HEK293 (cell line): ENCODE measurements at regions not wholly inside any gene's neighbourhood (a gene's known extent, or its start where the extent isn't known, plus 50 kb on each side); places are given as distances from the start of the nearest gene placed in this dataset.

ENCODE experiments used
- CTCF ChIA-PET: fragments of 350-600 bp; formaldehyde crosslinking; extraction: SDS; loops from one replicate; lab custom pipeline; 2021; ENCODE audit warnings: antibody characterized with exemption; lab: Yijun Ruan, JAX
- POLR2A ChIA-PET: fragments of 300-600 bp; formaldehyde crosslinking; extraction: SDS; loops from one replicate; lab custom pipeline; 2020; ENCODE audit warnings: antibody characterized with exemption, inconsistent platforms; lab: Yijun Ruan, JAX
- H3K27ac ChIP-seq: fragments of 200-500 bp; sonication (Bioruptor generic); 2 replicates; pipeline ENCODE4 v1.5.1; 2014; ENCODE audit warnings: low read depth, low read length, control low read depth, inconsistent platforms; ENCODE audit errors: extremely low read depth
- H3K36me3 ChIP-seq, 2 experiments: fragments of 200-500 bp in 1 of 2; sonication (Bioruptor generic) in 1 of 2; 1 replicate in 1 of 2; 2 replicates in 1 of 2; pipeline ENCODE4 v1.5.1; 2014 to 2017; ENCODE audit warnings: inconsistent platforms in 2 of 2, low read length in 2 of 2; ENCODE audit not compliant: control insufficient read depth in 2 of 2, insufficient read depth in 1 of 2
- H3K4me1 ChIP-seq: fragments of 200-500 bp; sonication (Bioruptor generic); 2 replicates; pipeline ENCODE4 v1.5.1; 2014; ENCODE audit warnings: mild to moderate bottlenecking, low read length, inconsistent platforms; ENCODE audit not compliant: control insufficient read depth, insufficient read depth
- H3K4me3 ChIP-seq: 2 replicates; pipeline ENCODE4 v1.5.1; 2011; ENCODE audit warnings: low read depth, mild to moderate bottlenecking, control low read depth, low read length, moderate library complexity
- H3K9me3 ChIP-seq: fragments of 200-500 bp; sonication (Bioruptor generic); 2 replicates; pipeline ENCODE4 v1.5.1; 2014; ENCODE audit warnings: low read depth, low read length, inconsistent platforms; ENCODE audit not compliant: control insufficient read depth, insufficient read depth
- HOXD13 ChIP-seq: sonication (generic); formaldehyde crosslinking; IDR thresholded peaks from 2 replicates; pipeline ENCODE4 v1.8.0; 2022; ENCODE audit warnings: missing genetic modification reagents, borderline replicate concordance
- KLF8 ChIP-seq: fragments of 450-650 bp; formaldehyde crosslinking; IDR thresholded peaks from 2 replicates; pipeline ENCODE4 v1.5.1; 2016; ENCODE audit warnings: missing biosample characterization, missing genetic modification characterization
- MEIS1 ChIP-seq: sonication (generic); formaldehyde crosslinking; IDR thresholded peaks from 2 replicates; pipeline ENCODE4 v1.8.1; 2022; ENCODE audit warnings: missing genetic modification reagents, mild to moderate bottlenecking, borderline replicate concordance
- OSR2 ChIP-seq: fragments of 450-650 bp; formaldehyde crosslinking; IDR thresholded peaks from 2 replicates; pipeline ENCODE4 v1.5.1; 2016; ENCODE audit warnings: missing biosample characterization, missing genetic modification characterization
- PBX3 ChIP-seq: sonication (generic); formaldehyde crosslinking; IDR thresholded peaks from 2 replicates; pipeline ENCODE4 v1.8.1; 2022; ENCODE audit warnings: mild to moderate bottlenecking, moderate library complexity, missing genetic modification reagents
- PRDM2 ChIP-seq: fragments of 450-650 bp; formaldehyde crosslinking; IDR thresholded peaks from 2 replicates; pipeline ENCODE4 v1.5.1; 2016; ENCODE audit warnings: missing biosample characterization, missing genetic modification characterization, borderline replicate concordance
- SCRT2 ChIP-seq: fragments of 450-650 bp; formaldehyde crosslinking; IDR thresholded peaks from 2 replicates; pipeline ENCODE4 v1.5.1; 2016; ENCODE audit warnings: missing biosample characterization, missing genetic modification characterization
- ZBTB20 ChIP-seq: fragments of 450-650 bp; formaldehyde crosslinking; IDR thresholded peaks from 2 replicates; pipeline ENCODE4 v1.5.1; 2016; ENCODE audit warnings: missing biosample characterization, missing genetic modification characterization
- ZFHX2 ChIP-seq: fragments of 450-650 bp; formaldehyde crosslinking; conservative IDR thresholded peaks from 2 replicates; pipeline ENCODE4 v1.5.1; 2016; ENCODE audit warnings: missing biosample characterization, missing genetic modification characterization
- ZNF112 ChIP-seq: fragments of 450-650 bp; formaldehyde crosslinking; IDR thresholded peaks from 2 replicates; pipeline ENCODE4 v1.5.0; 2017; ENCODE audit warnings: missing biosample characterization, missing genetic modification characterization
- ZNF133 ChIP-seq: fragments of 450-650 bp; formaldehyde crosslinking; IDR thresholded peaks from 2 replicates; pipeline ENCODE4 v1.5.1; 2016; ENCODE audit warnings: missing biosample characterization, missing genetic modification characterization
- ZNF138 ChIP-seq: fragments of 450-650 bp; formaldehyde crosslinking; IDR thresholded peaks from 2 replicates; pipeline ENCODE4 v1.5.1; 2016; ENCODE audit warnings: missing biosample characterization, missing genetic modification characterization, borderline replicate concordance
- ZNF174 ChIP-seq: fragments of 450-650 bp; formaldehyde crosslinking; IDR thresholded peaks from 2 replicates; pipeline ENCODE4 v1.5.0; 2017; ENCODE audit warnings: missing biosample characterization, mild to moderate bottlenecking, missing genetic modification characterization
- ZNF214 ChIP-seq: fragments of 450-650 bp; formaldehyde crosslinking; IDR thresholded peaks from 2 replicates; pipeline ENCODE4 v1.5.1; 2017; ENCODE audit warnings: missing biosample characterization, mild to moderate bottlenecking, missing genetic modification characterization, borderline replicate concordance
- ZNF221 ChIP-seq: fragments of 450-650 bp; formaldehyde crosslinking; IDR thresholded peaks from 2 replicates; pipeline ENCODE4 v1.5.1; 2017; ENCODE audit warnings: missing biosample characterization, missing genetic modification characterization, borderline replicate concordance
- ZNF292 ChIP-seq: fragments of 450-650 bp; formaldehyde crosslinking; IDR thresholded peaks from 2 replicates; pipeline ENCODE4 v1.5.1; 2016; ENCODE audit warnings: low read depth, missing biosample characterization, missing genetic modification characterization, borderline replicate concordance
- ZNF341 ChIP-seq: fragments of 450-650 bp; formaldehyde crosslinking; IDR thresholded peaks from 2 replicates; pipeline ENCODE4; 2016; ENCODE audit warnings: low read depth, missing biosample characterization, missing genetic modification characterization
- ZNF366 ChIP-seq: fragments of 450-650 bp; formaldehyde crosslinking; conservative IDR thresholded peaks from 2 replicates; pipeline ENCODE4 v1.5.1; 2016; ENCODE audit warnings: missing biosample characterization, missing genetic modification characterization
- ZNF510 ChIP-seq: fragments of 450-650 bp; formaldehyde crosslinking; IDR thresholded peaks from 2 replicates; pipeline ENCODE4 v1.5.1; 2018; ENCODE audit warnings: mild to moderate bottlenecking, missing genetic modification characterization, missing biosample characterization; ENCODE audit not compliant: insufficient replicate concordance
- ZNF514 ChIP-seq: fragments of 450-650 bp; formaldehyde crosslinking; IDR thresholded peaks from 2 replicates; pipeline ENCODE4 v1.5.1; 2016; ENCODE audit warnings: missing biosample characterization, missing genetic modification characterization
- ZNF555 ChIP-seq: fragments of 450-650 bp; formaldehyde crosslinking; conservative IDR thresholded peaks from 2 replicates; pipeline ENCODE4 v1.5.1; 2017; ENCODE audit warnings: missing biosample characterization, mild to moderate bottlenecking, missing genetic modification characterization, inconsistent platforms
- ZNF571 ChIP-seq: fragments of 450-650 bp; formaldehyde crosslinking; IDR thresholded peaks from 2 replicates; pipeline ENCODE4 v1.5.0; 2017; ENCODE audit warnings: missing biosample characterization, missing genetic modification characterization
- ZNF600 ChIP-seq: fragments of 450-650 bp; formaldehyde crosslinking; IDR thresholded peaks from 2 replicates; pipeline ENCODE4 v1.5.1; 2016; ENCODE audit warnings: missing biosample characterization, missing genetic modification characterization
- ZNF624 ChIP-seq: fragments of 450-650 bp; formaldehyde crosslinking; IDR thresholded peaks from 2 replicates; pipeline ENCODE4 v1.5.1; 2017; ENCODE audit warnings: missing biosample characterization, missing genetic modification characterization
- ZNF704 ChIP-seq: fragments of 450-650 bp; formaldehyde crosslinking; IDR thresholded peaks from 2 replicates; pipeline ENCODE4 v1.5.1; 2016; ENCODE audit warnings: missing biosample characterization, missing genetic modification characterization
- ZNF792 ChIP-seq: fragments of 450-650 bp; formaldehyde crosslinking; IDR thresholded peaks from 2 replicates; pipeline ENCODE4 v1.5.1; 2016; ENCODE audit warnings: missing biosample characterization, missing genetic modification characterization
- ZSCAN30 ChIP-seq: fragments of 450-650 bp; IDR thresholded peaks from 2 replicates; pipeline ENCODE4 v1.5.1; 2018; ENCODE audit warnings: missing biosample characterization, mild to moderate bottlenecking, missing genetic modification characterization, moderate library complexity
- TF ChIP-seq, protein P1 (sequence below): fragments of 450-650 bp; formaldehyde crosslinking; IDR thresholded peaks from 2 replicates; pipeline ENCODE4 v1.5.1; 2016; ENCODE audit warnings: missing biosample characterization, missing genetic modification characterization, borderline replicate concordance

DNA sequence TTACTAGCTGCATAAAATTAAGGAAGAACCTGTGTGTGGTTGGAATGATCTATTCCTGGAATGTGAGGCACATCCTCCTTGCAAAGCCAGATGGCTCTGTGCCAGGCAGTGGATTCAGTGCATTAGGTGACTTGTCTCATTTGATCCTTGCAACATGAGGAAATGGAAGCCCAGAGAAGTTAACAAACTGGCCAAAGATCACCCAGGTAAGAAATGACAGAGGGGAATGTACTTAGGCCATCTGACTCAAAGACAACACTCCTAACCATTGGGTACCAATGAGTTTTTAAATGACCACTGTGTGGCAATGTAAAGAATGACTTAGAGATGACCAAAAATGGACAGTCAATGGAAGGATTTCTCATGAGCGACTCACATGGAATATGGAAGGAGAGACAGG, 114.2 kb upstream of the RXFP2 start:
- Histone ChIP-seq H3K4me3 (no peak overlapping the region), H3K9me3 (no peaks in the 10 kb centered on the region), H3K27ac (no peak overlapping the region), H3K36me3 (no peaks in the 10 kb centered on the region), H3K4me1 (no peaks in the 10 kb centered on the region)
- CTCF ChIA-PET = no interaction called here
- POLR2A ChIA-PET = no interaction called here
- TF ChIP-seq ZNF292 (tag by site-specific recombination) (no peak), ZFHX2 (no peak), ZNF112 (tag by site-specific recombination) (no peak), ZNF221 (tag by site-specific recombination) (no peak), ZNF174 (tag by site-specific recombination) (no peak), ZNF214 (no peak), ZNF555 (no peak), MEIS1 (CRISPR knock-in tag) (no peak), ZNF133 (tag by site-specific recombination) (no peak), ZNF514 (no peak), ZNF571 (tag by site-specific recombination) (no peak), ZNF510 (no peak), ZNF704 (tag by site-specific recombination) (no peak), SCRT2 (tag by site-specific recombination) (no peak), ZNF366 (tag by site-specific recombination) (no peak), HOXD13 (CRISPR knock-in tag) (no peak), ZNF600 (tag by site-specific recombination) (no peak), ZSCAN30 (tag by site-specific recombination) (no peak)

DNA sequence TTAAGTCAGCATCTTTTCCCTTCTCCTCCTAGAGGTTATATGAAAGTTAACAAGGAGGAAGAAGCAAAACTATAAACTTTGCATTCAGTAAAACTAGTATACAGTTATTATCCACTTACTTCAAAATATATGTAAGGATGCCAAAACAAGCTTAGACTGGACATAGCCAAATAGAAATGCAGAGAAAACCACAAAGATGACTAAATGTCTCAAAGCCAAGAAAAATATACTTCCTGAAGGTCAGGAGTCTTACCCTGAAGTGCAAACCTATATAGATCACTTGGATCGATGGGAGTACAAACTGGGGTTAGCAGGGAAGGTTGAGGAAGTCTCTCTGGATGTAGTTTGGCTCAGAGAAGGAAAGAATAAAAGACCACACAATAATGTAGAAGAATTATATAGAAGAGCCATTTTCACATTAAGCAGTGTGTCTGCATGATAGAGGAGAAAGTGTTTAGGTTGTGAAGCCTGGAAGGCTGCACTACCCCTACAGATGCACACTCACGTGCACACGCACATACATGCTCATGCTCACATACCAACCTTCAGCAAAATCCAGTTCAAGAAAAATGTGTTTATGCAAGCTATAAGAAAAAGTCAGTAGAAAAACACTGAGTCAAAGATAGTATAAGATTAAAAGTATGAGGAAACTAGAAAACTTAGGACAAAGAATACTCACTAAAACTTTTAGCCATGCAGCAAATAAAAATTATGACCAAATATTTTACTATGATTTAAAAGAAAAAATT, 112.1 kb upstream of the RXFP2 start:
- Histone ChIP-seq H3K27ac (no peak overlapping the region), H3K4me3 (no peak overlapping the region), H3K36me3 (no peaks in the 10 kb centered on the region), H3K4me1 (no peaks in the 10 kb centered on the region), H3K9me3 (no peaks in the 10 kb centered on the region)
- POLR2A ChIA-PET = no interaction called here
- CTCF ChIA-PET = no interaction called here
- TF ChIP-seq ZNF341 (tag by site-specific recombination) = no peak
- no peak for TF ChIP-seq ZNF792
- no peak for TF ChIP-seq ZNF571 (tag by site-specific recombination)
- TF ChIP-seq PRDM2 = no peak
- TF ChIP-seq ZNF624 (tag by site-specific recombination) = no peak
- no peak for TF ChIP-seq OSR2 (tag by site-specific recombination)
- no peak for TF ChIP-seq KLF8 (tag by site-specific recombination)
- no peak for TF ChIP-seq ZBTB20 (tag by site-specific recombination)
- TF ChIP-seq PBX3 (CRISPR knock-in tag) = no peak
- TF ChIP-seq, protein P1, sequence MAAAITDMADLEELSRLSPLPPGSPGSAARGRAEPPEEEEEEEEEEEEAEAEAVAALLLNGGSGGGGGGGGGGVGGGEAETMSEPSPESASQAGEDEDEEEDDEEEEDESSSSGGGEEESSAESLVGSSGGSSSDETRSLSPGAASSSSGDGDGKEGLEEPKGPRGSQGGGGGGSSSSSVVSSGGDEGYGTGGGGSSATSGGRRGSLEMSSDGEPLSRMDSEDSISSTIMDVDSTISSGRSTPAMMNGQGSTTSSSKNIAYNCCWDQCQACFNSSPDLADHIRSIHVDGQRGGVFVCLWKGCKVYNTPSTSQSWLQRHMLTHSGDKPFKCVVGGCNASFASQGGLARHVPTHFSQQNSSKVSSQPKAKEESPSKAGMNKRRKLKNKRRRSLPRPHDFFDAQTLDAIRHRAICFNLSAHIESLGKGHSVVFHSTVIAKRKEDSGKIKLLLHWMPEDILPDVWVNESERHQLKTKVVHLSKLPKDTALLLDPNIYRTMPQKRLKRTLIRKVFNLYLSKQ = no peak
- no peak for TF ChIP-seq ZNF138 (tag by site-specific recombination)
